Inflammatory macrophage treated with lipopolysaccharide for 1 hour (primary cell): ENCODE measurements at regions not wholly inside any gene's neighbourhood (a gene's known extent, or its start where the extent isn't known, plus 50 kb on each side); places are given as distances from the start of the nearest gene placed in this dataset.
"Not testable (repeated sequence)": the region's sequence is repeated elsewhere in the genome, so short reads cannot be mapped to it uniquely, and the experiment has no call there.

ENCODE experiments used
- DNase-seq, 2 donors: peaks; one replicate each; pipeline ENCODE4 v3.0.0-alpha.2; 2020 to 2022

GRCh38 chr7:81273601-81274397 is 354.9 kb upstream of the SEMA3C start:
- no peak for DNase-seq

- no peak for DNase-seq
Observed at GRCh38 chr7:81272176-81272575, 353.3 kb upstream of the SEMA3C start.

- no peak for DNase-seq
Observed at GRCh38 chr7:81268551-81268950, 349.7 kb upstream of the SEMA3C start.

- DNase-seq = no peak
Observed at GRCh38 chr7:81267508-81267907, 348.7 kb upstream of the SEMA3C start.

- DNase-seq = no peak
Observed at GRCh38 chr7:81264116-81264515, 345.3 kb upstream of the SEMA3C start.

- no peak for DNase-seq
Observed at GRCh38 chr7:81260152-81260551, 341.3 kb upstream of the SEMA3C start.

GRCh38 chr7:81256991-81257390 is 338.1 kb upstream of the SEMA3C start:
- DNase-seq = peak in 1 of 2 donors; percentile 3

- DNase-seq = no peak
Observed at GRCh38 chr7:81248420-81248819, 329.6 kb upstream of the SEMA3C start.

- DNase-seq = not testable (repeated sequence)
Observed at GRCh38 chr7:81247364-81247763, 328.5 kb upstream of the SEMA3C start.

- DNase-seq = no peak
Observed at GRCh38 chr7:81245353-81245752, 326.5 kb upstream of the SEMA3C start.

- DNase-seq = peak in 1 of 2 donors; percentile 15
Observed at GRCh38 chr7:81244224-81244623, 325.4 kb upstream of the SEMA3C start.

- no peak for DNase-seq
Observed at GRCh38 chr7:81236560-81236959, 317.7 kb upstream of the SEMA3C start.

GRCh38 chr7:81235997-81236396 is 317.1 kb upstream of the SEMA3C start:
- DNase-seq = no peak

- DNase-seq = no peak
Observed at GRCh38 chr7:81234896-81235295, 316.0 kb upstream of the SEMA3C start.

- DNase-seq = no peak
Observed at GRCh38 chr7:81233208-81233940, 314.5 kb upstream of the SEMA3C start.

GRCh38 chr7:81232084-81232799 is 313.4 kb upstream of the SEMA3C start:
- DNase-seq = no peak

- DNase-seq = no peak
Observed at GRCh38 chr7:81231301-81231838, 312.5 kb upstream of the SEMA3C start.

- no peak for DNase-seq
Observed at GRCh38 chr7:81226234-81226633, 307.4 kb upstream of the SEMA3C start.

- not testable (repeated sequence) for DNase-seq
Observed at GRCh38 chr7:81222692-81223091, 303.8 kb upstream of the SEMA3C start.

GRCh38 chr7:81221527-81222217 is 302.8 kb upstream of the SEMA3C start:
- DNase-seq = peak in 1 of 2 donors; percentile 14

GRCh38 chr7:81218480-81219106 is 299.7 kb upstream of the SEMA3C start:
- no peak for DNase-seq

- no peak for DNase-seq
Observed at GRCh38 chr7:81213394-81213793, 294.5 kb upstream of the SEMA3C start.
